Muscle layer of colon (tissue), 2 donors: ENCODE measurements at regions not wholly inside any gene's neighbourhood (a gene's known extent, or its start where the extent isn't known, plus 50 kb on each side); places are given as distances from the start of the nearest gene placed in this dataset.
"Not testable (repeated sequence)": the region's sequence is repeated elsewhere in the genome, so short reads cannot be mapped to it uniquely, and the experiment has no call there.

Experiments used
- H3K27ac ChIP-seq: one replicate; pipeline ENCODE4 v1.7.0; 2013; ENCODE audit warnings: low read depth, mild to moderate bottlenecking, low read length, moderate library complexity
- H3K27me3 ChIP-seq, 2 donors: one replicate each; pipeline ENCODE4 v1.7.0; 2013; ENCODE audit warnings: low read length in 2 of 2, mild to moderate bottlenecking in 2 of 2; ENCODE audit not compliant: insufficient read depth in 2 of 2, control insufficient read depth in 1 of 2
- H3K36me3 ChIP-seq: one replicate; pipeline ENCODE4 v1.7.0; 2013; ENCODE audit warnings: mild to moderate bottlenecking, low read length; ENCODE audit not compliant: insufficient read depth
- H3K4me1 ChIP-seq: one replicate; pipeline ENCODE4 v1.7.0; 2013; ENCODE audit warnings: mild to moderate bottlenecking, low read length; ENCODE audit not compliant: insufficient read depth
- H3K4me3 ChIP-seq, 2 donors: one replicate each; pipeline ENCODE4 v1.7.0; 2013; ENCODE audit warnings: low read length in 2 of 2, low read depth in 1 of 2, mild to moderate bottlenecking in 1 of 2, moderate library complexity in 1 of 2
- H3K9ac ChIP-seq: one replicate; pipeline ENCODE4 v1.7.0; 2013; ENCODE audit warnings: low read length
- H3K9me3 ChIP-seq: one replicate; pipeline ENCODE4 v1.7.0; 2013; ENCODE audit warnings: mild to moderate bottlenecking, low read length
- donor health status: abdominal sarcoma.
- donor health status: Adenocarcinoma of cecum.

- Histone ChIP-seq H3K9ac (no peak overlapping the region), H3K27me3 (no peaks in the 10 kb centered on the region), H3K9me3 (no peaks in the 10 kb centered on the region), H3K4me1 (no peaks in the 10 kb centered on the region), H3K4me3 (no peak overlapping the region), H3K36me3 (no peaks in the 10 kb centered on the region), H3K27ac (no peak overlapping the region)
Observed at GRCh38 chr6:86529635-86530034, 407.7 kb upstream of the HTR1E start.

- Histone ChIP-seq H3K27me3 (no peaks in the 10 kb centered on the region), H3K9ac (no peak overlapping the region), H3K27ac (no peak overlapping the region), H3K4me3 (no peak overlapping the region), H3K36me3 (no peaks in the 10 kb centered on the region), H3K9me3 (no peaks in the 10 kb centered on the region), H3K4me1 (no peaks in the 10 kb centered on the region)
Observed at GRCh38 chr6:86526238-86526637, 411.1 kb upstream of the HTR1E start.

DNA sequence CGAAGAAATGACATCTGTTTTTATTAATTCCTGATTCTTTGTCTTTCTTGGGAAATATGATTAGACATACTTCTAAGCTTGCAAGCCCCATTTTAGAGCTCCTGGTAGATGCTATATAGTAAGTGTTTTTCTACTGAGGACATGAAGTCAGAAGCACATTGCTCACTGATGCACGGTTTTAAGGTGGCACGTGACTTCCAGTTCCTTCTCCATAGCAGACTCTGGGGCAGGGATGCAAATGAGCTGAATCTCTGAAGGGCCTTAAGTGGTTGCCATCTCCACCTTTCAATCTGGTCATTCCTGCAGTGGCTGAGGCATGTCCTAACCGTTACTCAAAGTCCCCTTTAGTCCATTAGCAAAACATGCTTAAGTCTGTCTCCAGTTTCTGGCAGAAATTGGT is 421.2 kb upstream of the HTR1E start:
- Histone ChIP-seq H3K9ac (no peak overlapping the region), H3K4me3 (no peak overlapping the region), H3K36me3 (no peaks in the 10 kb centered on the region), H3K4me1 (no peaks in the 10 kb centered on the region), H3K27ac (no peak overlapping the region), H3K27me3 (no peaks in the 10 kb centered on the region), H3K9me3 (no peaks in the 10 kb centered on the region)

DNA sequence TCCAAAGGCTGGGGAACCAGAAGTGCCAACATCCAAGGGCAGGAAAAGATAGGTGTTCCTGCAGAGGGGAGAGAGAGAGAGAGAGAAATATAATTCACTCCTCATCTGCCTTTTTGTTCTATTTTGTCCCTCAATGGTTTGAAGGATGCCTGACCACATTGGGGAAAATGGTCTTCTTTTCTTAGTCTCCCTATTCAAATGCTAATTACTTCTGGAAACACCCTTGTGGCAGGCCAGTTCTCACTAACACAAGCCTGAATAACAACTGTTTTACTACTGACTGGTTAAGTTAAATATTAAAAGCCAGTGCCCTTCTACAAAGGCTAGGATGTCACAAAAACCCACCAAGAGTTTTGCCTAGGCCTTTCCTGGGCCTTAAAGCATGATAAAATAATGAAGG is 425.4 kb upstream of the HTR1E start:
- Histone ChIP-seq H3K4me1 (no peaks in the 10 kb centered on the region), H3K27me3 (no peaks in the 10 kb centered on the region), H3K36me3 (no peaks in the 10 kb centered on the region), H3K4me3 (no peak overlapping the region), H3K27ac (no peak overlapping the region), H3K9ac (no peak overlapping the region), H3K9me3 (no peaks in the 10 kb centered on the region)

GRCh38 chr6:86508230-86508629 is 429.1 kb upstream of the HTR1E start:
- Histone ChIP-seq H3K27me3 (no peaks in the 10 kb centered on the region), H3K36me3 (no peaks in the 10 kb centered on the region), H3K4me1 (no peaks in the 10 kb centered on the region), H3K27ac (no peak overlapping the region), H3K9me3 (no peaks in the 10 kb centered on the region), H3K4me3 (no peak overlapping the region), H3K9ac (no peak overlapping the region)

DNA sequence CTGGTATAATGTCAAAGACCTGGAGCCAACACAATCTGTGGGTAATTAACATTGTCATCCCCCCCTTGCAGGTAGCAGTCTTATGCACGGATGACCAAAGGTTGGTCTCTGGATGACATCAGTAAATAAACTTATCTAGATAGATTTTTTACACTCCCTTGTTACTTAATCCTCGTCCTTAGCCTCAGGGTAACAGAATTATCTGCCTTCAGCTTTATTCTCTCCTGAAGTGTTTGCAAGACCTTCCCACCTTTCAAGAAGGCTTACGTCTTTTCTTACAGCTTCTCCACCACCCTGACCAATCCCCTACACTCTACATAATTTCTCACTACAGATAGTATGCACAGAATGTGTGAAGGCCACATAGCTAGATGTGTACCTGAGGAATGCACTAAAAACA is 434.8 kb upstream of the HTR1E start:
- H3K27me3 ChIP-seq: no peaks in the 10 kb centered on the region
- H3K9ac ChIP-seq: no peak overlapping the region
- no peaks in the 10 kb centered on the region for H3K36me3 ChIP-seq
- H3K9me3 ChIP-seq: no peaks in the 10 kb centered on the region
- H3K4me3 ChIP-seq: no peak overlapping the region
- no peaks in the 10 kb centered on the region for H3K4me1 ChIP-seq
- H3K27ac ChIP-seq: no peak overlapping the region

GRCh38 chr6:86500035-86500434 is 437.3 kb upstream of the HTR1E start:
- Histone ChIP-seq H3K27ac (no peak overlapping the region), H3K36me3 (no peaks in the 10 kb centered on the region), H3K27me3 (no peaks in the 10 kb centered on the region), H3K4me1 (no peaks in the 10 kb centered on the region), H3K9ac (no peak overlapping the region), H3K4me3 (no peak overlapping the region), H3K9me3 (no peaks in the 10 kb centered on the region)

DNA sequence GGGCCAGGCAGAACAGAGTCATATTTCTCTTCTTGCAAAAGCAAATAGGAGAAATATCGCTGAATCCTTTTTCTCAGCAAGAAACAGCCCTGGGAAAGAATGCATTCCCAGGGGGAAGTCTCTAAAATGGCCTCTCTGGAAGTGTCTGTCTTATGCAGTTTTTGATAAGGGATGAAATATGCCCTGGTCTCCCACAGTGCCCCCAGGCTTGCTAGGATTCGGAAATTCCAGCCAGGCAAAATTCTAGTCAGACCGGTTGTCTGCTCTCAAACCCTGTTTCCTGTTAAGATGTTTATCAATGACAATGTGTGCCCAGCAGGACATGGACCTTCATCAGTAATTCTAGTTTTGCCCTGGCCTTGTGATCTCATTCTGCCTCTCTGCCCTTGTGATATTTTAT is 448.3 kb upstream of the HTR1E start:
- not testable (repeated sequence) for H3K36me3 ChIP-seq, H3K9me3 ChIP-seq, H3K4me1 ChIP-seq, H3K9ac ChIP-seq, H3K27me3 ChIP-seq, H3K4me3 ChIP-seq, H3K27ac ChIP-seq

DNA sequence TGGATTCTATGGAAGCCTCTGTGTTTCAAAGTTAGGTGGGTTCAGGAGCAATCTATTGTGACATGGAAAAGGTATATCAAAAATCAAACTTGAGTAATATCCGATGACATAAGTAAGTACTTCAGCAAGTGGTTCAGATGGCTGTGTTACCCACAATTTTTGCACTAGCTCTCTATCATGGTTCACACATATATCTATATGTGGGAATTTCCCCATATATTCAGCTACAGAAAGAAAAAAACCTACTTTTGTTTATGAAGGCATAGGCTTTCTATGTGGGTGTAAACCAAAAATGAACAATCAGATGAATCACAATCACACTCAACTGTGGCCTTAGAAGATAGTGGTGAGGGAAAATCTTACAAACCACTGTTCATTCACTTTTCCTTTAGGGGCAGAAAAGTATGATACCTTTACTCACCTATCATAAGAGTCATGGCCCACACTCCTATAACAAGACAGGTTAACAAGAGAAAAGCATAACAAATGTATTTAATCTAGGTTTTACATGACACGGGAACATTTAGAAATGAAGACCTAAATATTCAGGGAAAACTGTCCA is 449.6 kb upstream of the HTR1E start:
- Histone ChIP-seq H3K4me1 (no peaks in the 10 kb centered on the region), H3K4me3 (no peak overlapping the region), H3K27me3 (no peaks in the 10 kb centered on the region), H3K27ac (no peak overlapping the region), H3K9ac (no peak overlapping the region), H3K9me3 (no peaks in the 10 kb centered on the region), H3K36me3 (no peaks in the 10 kb centered on the region)

GRCh38 chr6:86478316-86478715 is 459.0 kb upstream of the HTR1E start:
- not testable (repeated sequence) for H3K27ac ChIP-seq, H3K4me3 ChIP-seq, H3K36me3 ChIP-seq, H3K9me3 ChIP-seq, H3K9ac ChIP-seq, H3K4me1 ChIP-seq, H3K27me3 ChIP-seq

- H3K27me3 ChIP-seq: no peaks in the 10 kb centered on the region
- H3K36me3 ChIP-seq: no peaks in the 10 kb centered on the region
- H3K4me1 ChIP-seq: no peaks in the 10 kb centered on the region
- H3K9me3 ChIP-seq: no peaks in the 10 kb centered on the region
- H3K27ac ChIP-seq: no peak overlapping the region
- H3K4me3 ChIP-seq: no peak overlapping the region
- H3K9ac ChIP-seq: no peak overlapping the region
Observed at GRCh38 chr6:86477500-86478148, 459.7 kb upstream of the HTR1E start.

DNA sequence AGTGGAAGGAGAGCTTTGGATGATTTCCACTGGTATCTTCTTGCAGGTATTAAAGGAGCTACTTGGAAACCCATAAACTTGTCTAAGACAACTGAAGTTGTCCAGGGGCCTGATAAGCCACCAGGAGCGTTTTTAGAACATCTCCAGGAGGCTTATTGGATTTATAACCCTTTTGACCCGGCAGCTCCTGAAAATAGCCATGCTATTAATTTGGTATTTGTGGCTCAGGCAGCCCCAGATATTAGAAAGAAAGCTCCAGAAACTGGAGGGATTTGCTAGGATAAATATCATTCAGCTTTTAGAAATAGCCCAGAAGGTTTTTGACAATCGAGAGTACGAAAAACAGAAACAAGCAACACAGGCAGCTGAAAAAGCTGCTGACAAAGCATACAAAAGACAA is 461.0 kb upstream of the HTR1E start:
- no peak overlapping the region for H3K9ac ChIP-seq
- no peaks in the 10 kb centered on the region for H3K9me3 ChIP-seq
- H3K27ac ChIP-seq: no peak overlapping the region
- no peak overlapping the region for H3K4me3 ChIP-seq
- no peaks in the 10 kb centered on the region for H3K4me1 ChIP-seq
- H3K27me3 ChIP-seq: no peaks in the 10 kb centered on the region
- no peaks in the 10 kb centered on the region for H3K36me3 ChIP-seq
